GM06990 (cell line): ENCODE measurements at regions not wholly inside any gene's neighbourhood (a gene's known extent, or its start where the extent isn't known, plus 50 kb on each side); places are given as distances from the start of the nearest gene placed in this dataset.

Experiments used
- DNase-seq: peaks from one replicate; pipeline ENCODE4 v3.0.0-alpha.2; 2011; ENCODE audit not compliant: insufficient read length; ENCODE audit errors: extremely low read depth
- H3K27me3 ChIP-seq: replicated peaks from 2 replicates; pipeline ENCODE4 v1.6.0; 2011; ENCODE audit warnings: low read length; ENCODE audit not compliant: control insufficient read depth, insufficient read depth
- H3K36me3 ChIP-seq: 2 replicates; pipeline ENCODE4 v1.5.1; 2011; ENCODE audit warnings: low read length; ENCODE audit not compliant: control insufficient read depth, insufficient read depth
- H3K4me3 ChIP-seq: replicated peaks from 2 replicates; pipeline ENCODE4 v1.5.1; 2011; ENCODE audit warnings: low read depth, mild to moderate bottlenecking, control low read depth, low read length
- TF ChIP-seq, protein P1 (sequence below): IDR thresholded peaks from 2 replicates; pipeline ENCODE4 v1.5.1; 2011; ENCODE audit warnings: low read length, control low read depth, mild to moderate bottlenecking, inconsistent platforms; ENCODE audit not compliant: insufficient read depth, poor library complexity, severe bottlenecking

- TF ChIP-seq, protein P1, sequence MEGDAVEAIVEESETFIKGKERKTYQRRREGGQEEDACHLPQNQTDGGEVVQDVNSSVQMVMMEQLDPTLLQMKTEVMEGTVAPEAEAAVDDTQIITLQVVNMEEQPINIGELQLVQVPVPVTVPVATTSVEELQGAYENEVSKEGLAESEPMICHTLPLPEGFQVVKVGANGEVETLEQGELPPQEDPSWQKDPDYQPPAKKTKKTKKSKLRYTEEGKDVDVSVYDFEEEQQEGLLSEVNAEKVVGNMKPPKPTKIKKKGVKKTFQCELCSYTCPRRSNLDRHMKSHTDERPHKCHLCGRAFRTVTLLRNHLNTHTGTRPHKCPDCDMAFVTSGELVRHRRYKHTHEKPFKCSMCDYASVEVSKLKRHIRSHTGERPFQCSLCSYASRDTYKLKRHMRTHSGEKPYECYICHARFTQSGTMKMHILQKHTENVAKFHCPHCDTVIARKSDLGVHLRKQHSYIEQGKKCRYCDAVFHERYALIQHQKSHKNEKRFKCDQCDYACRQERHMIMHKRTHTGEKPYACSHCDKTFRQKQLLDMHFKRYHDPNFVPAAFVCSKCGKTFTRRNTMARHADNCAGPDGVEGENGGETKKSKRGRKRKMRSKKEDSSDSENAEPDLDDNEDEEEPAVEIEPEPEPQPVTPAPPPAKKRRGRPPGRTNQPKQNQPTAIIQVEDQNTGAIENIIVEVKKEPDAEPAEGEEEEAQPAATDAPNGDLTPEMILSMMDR = no peak
- no peak overlapping the region for H3K4me3 ChIP-seq
- H3K36me3 ChIP-seq = no peaks in the 10 kb centered on the region
- DNase-seq = no peak
- H3K27me3 ChIP-seq = no peaks in the 10 kb centered on the region
Observed at GRCh38 chr12:85633491-85633890, 202.7 kb downstream of the RASSF9 start.

GRCh38 chr12:85639834-85640233 lies 196.4 kb downstream of the RASSF9 start:
- Histone ChIP-seq H3K27me3 (no peaks in the 10 kb centered on the region), H3K36me3 (no peaks in the 10 kb centered on the region), H3K4me3 (no peak overlapping the region)
- DNase-seq = no peak
- TF ChIP-seq, protein P1 = no peak

GRCh38 chr12:85641796-85642195 lies 194.4 kb downstream of the RASSF9 start:
- TF ChIP-seq, protein P1 = no peak
- H3K36me3 ChIP-seq = no peaks in the 10 kb centered on the region
- no peak overlapping the region for H3K4me3 ChIP-seq
- no peak for DNase-seq
- no peaks in the 10 kb centered on the region for H3K27me3 ChIP-seq

GRCh38 chr12:85642288-85642687 lies 193.9 kb downstream of the RASSF9 start:
- no peak overlapping the region for H3K4me3 ChIP-seq
- TF ChIP-seq, protein P1 = no peak
- no peaks in the 10 kb centered on the region for H3K36me3 ChIP-seq
- no peaks in the 10 kb centered on the region for H3K27me3 ChIP-seq
- DNase-seq = no peak

DNA sequence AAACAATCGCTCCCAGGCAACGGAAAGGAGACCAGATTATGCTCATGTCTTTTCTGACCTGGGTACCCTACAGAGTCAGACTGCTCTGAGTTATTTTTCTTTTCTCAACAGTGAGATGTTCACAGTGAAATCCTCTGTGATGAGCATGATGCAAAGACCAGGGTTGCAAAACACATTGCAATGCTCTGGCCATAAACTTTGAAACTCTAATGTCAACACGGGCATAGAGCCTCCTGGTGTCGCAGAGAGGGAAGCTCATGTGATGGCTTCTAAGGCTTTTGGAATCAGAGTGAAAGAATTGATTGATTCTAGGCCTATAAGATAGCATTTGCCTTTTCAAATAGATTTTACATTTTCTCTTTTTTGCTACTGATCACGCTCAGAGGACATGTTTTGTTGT lies 193.4 kb downstream of the RASSF9 start:
- TF ChIP-seq, protein P1 = peak; percentile 23
- H3K4me3 ChIP-seq = no peak overlapping the region
- no peaks in the 10 kb centered on the region for H3K27me3 ChIP-seq
- H3K36me3 ChIP-seq = no peaks in the 10 kb centered on the region
- no peak for DNase-seq

DNA sequence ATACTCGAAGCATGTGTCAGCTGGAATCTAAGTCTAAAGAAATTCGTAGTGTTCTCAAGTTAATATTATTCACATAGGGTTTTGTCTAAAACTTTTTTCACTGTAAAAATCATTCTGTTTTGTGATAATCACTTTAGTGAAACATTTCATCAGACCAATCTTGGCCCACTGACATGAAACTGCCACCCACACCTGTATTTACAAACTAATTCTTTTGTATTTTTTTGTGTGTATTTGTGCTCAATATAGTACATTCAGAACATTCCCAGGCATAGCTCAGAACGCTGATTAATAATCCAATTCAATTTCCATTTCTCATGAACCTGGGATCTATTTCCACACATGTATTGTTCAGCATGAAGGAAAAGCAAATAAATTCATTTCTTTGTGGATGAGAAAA lies 191.7 kb downstream of the RASSF9 start:
- Histone ChIP-seq H3K36me3 (no peaks in the 10 kb centered on the region), H3K27me3 (no peaks in the 10 kb centered on the region), H3K4me3 (no peak overlapping the region)
- TF ChIP-seq, protein P1 = no peak
- DNase-seq = no peak
